IMR-90 (cell line): ENCODE measurements at regions not wholly inside any gene's neighbourhood (a gene's known extent, or its start where the extent isn't known, plus 50 kb on each side); places are given as distances from the start of the nearest gene placed in this dataset.

Experiments used
- ATAC-seq: fragments of 200-7000 bp; cut with Tn5 transposase; 2 replicates; pipeline ENCODE4 v1.9.1; 2020; ENCODE audit warnings: low read depth, mild to moderate bottlenecking, moderate library complexity
- BruUV-seq: library from RNA; stranded (reverse); fragments of 400-500 nt; replicated peaks from 2 replicates; lab custom pipeline; 2021; lab: Mats Ljungman, UMichigan
- CTCF ChIA-PET: fragments of 300-600 bp; formaldehyde crosslinking; extraction: SDS; loops from one replicate; lab custom pipeline; 2021; ENCODE audit warnings: antibody characterized with exemption; lab: Yijun Ruan, JAX
- POLR2A ChIA-PET: fragments of 300-600 bp; sonication (Branson Sonifier 250); formaldehyde crosslinking; loops from one replicate; lab custom pipeline; 2022; ENCODE audit warnings: antibody characterized with exemption; ENCODE audit not compliant: unreplicated experiment; lab: Charles Lee
- DNase-seq: peaks from one replicate; pipeline ENCODE4 v3.0.0; 2013
- H2AFZ ChIP-seq: replicated peaks from 2 replicates; pipeline ENCODE3; 2013; ENCODE audit warnings: low read length, mild to moderate bottlenecking; ENCODE audit not compliant: poor library complexity
- H2AK5ac ChIP-seq: 2 replicates; pipeline ENCODE4 v1.6.1; 2013; ENCODE audit warnings: low read depth, low read length, inconsistent platforms
- H2AK9ac ChIP-seq: replicated peaks from 2 replicates; pipeline ENCODE3; 2013; ENCODE audit warnings: mild to moderate bottlenecking, low read depth, low read length, moderate library complexity; ENCODE audit not compliant: poor library complexity
- H2BK120ac ChIP-seq: 2 replicates; pipeline ENCODE4 v1.6.1; 2013; ENCODE audit warnings: low read depth, low read length, inconsistent platforms
- H2BK15ac ChIP-seq: 3 replicates; pipeline ENCODE4 v1.6.1; 2013; ENCODE audit warnings: low read depth, low read length, inconsistent platforms
- H2BK20ac ChIP-seq: 2 replicates; pipeline ENCODE4 v1.6.1; 2013; ENCODE audit warnings: low read depth, mild to moderate bottlenecking, inconsistent platforms, low read length, moderate library complexity
- H2BK5ac ChIP-seq: 2 replicates; pipeline ENCODE4 v1.6.1; 2013; ENCODE audit warnings: mild to moderate bottlenecking, low read depth, low read length, inconsistent platforms; ENCODE audit not compliant: poor library complexity, severe bottlenecking
- H3K14ac ChIP-seq: replicated peaks from 2 replicates; pipeline ENCODE4 v1.6.1; 2013; ENCODE audit warnings: low read depth, low read length, inconsistent platforms
- H3K18ac ChIP-seq: 2 replicates; pipeline ENCODE4 v1.6.1; 2013; ENCODE audit warnings: low read depth, low read length, control low read depth
- H3K23ac ChIP-seq: 2 replicates; pipeline ENCODE4 v1.6.1; 2013; ENCODE audit warnings: low read depth, low read length, inconsistent platforms
- H3K27ac ChIP-seq: 2 replicates; pipeline ENCODE4 v1.5.1; 2013; ENCODE audit warnings: mild to moderate bottlenecking, control low read depth, low read length; ENCODE audit not compliant: insufficient read depth
- H3K27me3 ChIP-seq: 2 replicates; pipeline ENCODE4 v1.6.1; 2013; ENCODE audit warnings: low read length; ENCODE audit not compliant: control insufficient read depth, insufficient read depth
- H3K36me3 ChIP-seq: 2 replicates; pipeline ENCODE4 v1.6.1; 2013; ENCODE audit warnings: low read length, mixed read lengths; ENCODE audit not compliant: control insufficient read depth, insufficient read depth
- H3K4ac ChIP-seq: 2 replicates; pipeline ENCODE4 v1.6.1; 2013; ENCODE audit warnings: low read depth, low read length, inconsistent platforms
- H3K4me1 ChIP-seq: 2 replicates; pipeline ENCODE4 v1.6.1; 2013; ENCODE audit warnings: low read length, mixed read lengths; ENCODE audit not compliant: control insufficient read depth, insufficient read depth
- H3K4me2 ChIP-seq: 2 replicates; pipeline ENCODE4 v1.6.1; 2013; ENCODE audit warnings: low read depth, mild to moderate bottlenecking, control low read depth, low read length, moderate library complexity
- H3K4me3 ChIP-seq: 2 replicates; pipeline ENCODE4 v1.5.1; 2013; ENCODE audit warnings: low read depth, mild to moderate bottlenecking, control low read depth, low read length, moderate library complexity; ENCODE audit not compliant: insufficient read depth
- H3K56ac ChIP-seq: 2 replicates; pipeline ENCODE4 v1.6.1; 2013; ENCODE audit warnings: low read length, inconsistent platforms; ENCODE audit not compliant: insufficient read depth; ENCODE audit errors: extremely low read depth
- H3K79me1 ChIP-seq, 2 experiments: 2 replicates each; pipeline ENCODE4 v1.6.1; 2013; ENCODE audit warnings: low read length in 2 of 2, inconsistent platforms in 1 of 2, low read depth in 1 of 2
- H3K9ac ChIP-seq: 2 replicates; pipeline ENCODE4 v1.6.1; 2013; ENCODE audit warnings: low read depth, low read length, control low read depth
- H3K9me1 ChIP-seq: 2 replicates; pipeline ENCODE4 v1.6.1; 2013; ENCODE audit warnings: low read length, inconsistent platforms; ENCODE audit not compliant: insufficient read depth
- H3K9me3 ChIP-seq: 2 replicates; pipeline ENCODE4 v1.6.1; 2013; ENCODE audit warnings: low read length; ENCODE audit not compliant: control insufficient read depth, insufficient read depth
- H4K20me1 ChIP-seq: 2 replicates; pipeline ENCODE4 v1.6.1; 2013; ENCODE audit warnings: low read length, inconsistent platforms; ENCODE audit not compliant: insufficient read depth
- H4K5ac ChIP-seq: 2 replicates; pipeline ENCODE4 v1.6.1; 2013; ENCODE audit warnings: mild to moderate bottlenecking, low read depth, low read length, control low read depth
- H4K8ac ChIP-seq, 2 experiments: 2 replicates each; pipeline ENCODE4 v1.6.1; 2013; ENCODE audit warnings: low read depth in 2 of 2, low read length in 2 of 2, control low read depth in 1 of 2, inconsistent platforms in 1 of 2
- H4K91ac ChIP-seq: 2 replicates; pipeline ENCODE4 v1.6.1; 2013; ENCODE audit warnings: low read depth, low read length, inconsistent platforms; ENCODE audit not compliant: insufficient read depth
- MAFK ChIP-seq: IDR thresholded peaks from 2 replicates; pipeline ENCODE4 v1.6.1; 2012; ENCODE audit warnings: low read depth, low read length, improper control_type of control experiment
- MAZ ChIP-seq: IDR thresholded peaks from 2 replicates; pipeline ENCODE4 v1.6.1; 2012; ENCODE audit warnings: low read depth, mild to moderate bottlenecking, low read length, improper control_type of control experiment, moderate library complexity, borderline replicate concordance
- dilution Hi-C: fragments of 300-500 bp; cut with HindIII; formaldehyde crosslinking; loops from one replicate; pipeline ENCODE4 v1.14.3; 2018; ENCODE audit warnings: low sequenced_read_pairs; ENCODE audit not compliant: unreplicated experiment
- in situ Hi-C: fragments of 300-500 bp; cut with MboI; formaldehyde crosslinking; loops from 3 replicates; pipeline ENCODE4 v1.14.3; 2019; ENCODE audit warnings: low sequenced_read_pairs, inconsistent platforms, mixed read lengths
- intact Hi-C: fragments of 100-400 bp; cut with micrococcal nuclease; formaldehyde crosslinking; loops from 2 replicates; pipeline ENCODE4 v1.10.0; 2022

DNA sequence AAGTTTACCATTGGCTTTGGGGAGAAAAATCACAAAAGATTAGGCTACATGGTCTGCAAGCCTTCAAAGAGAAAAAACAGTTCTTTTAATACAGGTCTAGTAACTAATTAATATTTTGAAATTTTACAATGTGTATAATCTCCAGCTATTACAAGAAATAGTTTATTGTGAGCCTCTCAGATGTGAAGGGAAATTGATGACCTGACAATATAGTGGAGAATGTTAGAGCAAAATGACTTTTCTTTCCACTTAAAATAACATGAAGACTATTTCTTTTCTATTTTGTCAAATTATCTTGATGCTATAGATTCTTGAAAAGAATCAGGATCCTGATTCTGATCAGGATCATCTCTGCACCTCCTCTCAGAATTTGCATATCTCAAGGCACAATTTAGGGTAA, 362.3 kb downstream of the PMP22 start:
- BruUV-seq: no TSS peak
- no peaks in the 10 kb centered on the region for H3K36me3 ChIP-seq
- no peak overlapping the region for H2BK20ac ChIP-seq
- H2AK5ac ChIP-seq: peak overlapping the region; percentile 44
- H3K27me3 ChIP-seq: no peaks in the 10 kb centered on the region
- 0 out of 2 replicates have a peak overlapping the region, but pooled peaks have one; percentile 13 for H3K4ac ChIP-seq
- no peak for TF ChIP-seq MAZ
- peak; percentile 51; the same call in 1 of the 2 replicates for TF ChIP-seq MAFK
- 0 out of 2 replicates have a peak overlapping the region, but pooled peaks have one; percentile 45 for H3K23ac ChIP-seq
- no peak overlapping the region for H3K56ac ChIP-seq
- intact Hi-C loops: no loop called here
- dilution Hi-C loops: no loop called here
- no peak overlapping the region for H2BK5ac ChIP-seq
- ATAC-seq (no peak), DNase-seq (no peak)
- in situ Hi-C loops: no loop called here
- no peaks in the 10 kb centered on the region; the same call in 1 of the 2 replicates for H3K9me3 ChIP-seq
- H2AFZ ChIP-seq: no peak overlapping the region
- H4K5ac ChIP-seq: no peak overlapping the region
- H3K18ac ChIP-seq: no peak overlapping the region
- no peaks in the 10 kb centered on the region for H4K20me1 ChIP-seq
- H4K8ac ChIP-seq: no peak overlapping the region; a peak in 1 of 4 replicates
- ChIA-PET POLR2A (no interaction called here), CTCF (interaction anchor here (0.8 kb wide), 1 partner anchor 72 kb away, joined by 4 read pairs; no protein-coding TSS in a partner anchor)
- peaks cover 3% of the 10 kb centered on the region; the same call in 1 of the 2 replicates for H3K9me1 ChIP-seq
- H3K79me1 ChIP-seq: no peaks in the 10 kb centered on the region
- no peak overlapping the region for H2AK9ac ChIP-seq
- H3K9ac ChIP-seq: no peak overlapping the region
- no peak overlapping the region for H3K4me2 ChIP-seq
- H2BK120ac ChIP-seq: peak overlapping the region; percentile 74; the same call in 1 of the 2 replicates
- H2BK15ac ChIP-seq: peak overlapping the region; percentile 14; the same call in 1 of the 3 replicates
- H3K4me3 ChIP-seq: no peak overlapping the region
- H4K91ac ChIP-seq: peak overlapping the region; percentile 6; the same call in 1 of the 2 replicates
- H3K27ac ChIP-seq: no peak overlapping the region
- H3K14ac ChIP-seq: peak overlapping the region; percentile 75; the same call in 1 of the 2 replicates
- H3K4me1 ChIP-seq: peaks cover 4% of the 10 kb centered on the region; the same call in 1 of the 2 replicates
